ENCODE measurements at regions not wholly inside any gene's neighbourhood (a gene's known extent, or its start where the extent isn't known, plus 50 kb on each side); places are given as distances from the start of the nearest gene placed in this dataset.

DNA sequence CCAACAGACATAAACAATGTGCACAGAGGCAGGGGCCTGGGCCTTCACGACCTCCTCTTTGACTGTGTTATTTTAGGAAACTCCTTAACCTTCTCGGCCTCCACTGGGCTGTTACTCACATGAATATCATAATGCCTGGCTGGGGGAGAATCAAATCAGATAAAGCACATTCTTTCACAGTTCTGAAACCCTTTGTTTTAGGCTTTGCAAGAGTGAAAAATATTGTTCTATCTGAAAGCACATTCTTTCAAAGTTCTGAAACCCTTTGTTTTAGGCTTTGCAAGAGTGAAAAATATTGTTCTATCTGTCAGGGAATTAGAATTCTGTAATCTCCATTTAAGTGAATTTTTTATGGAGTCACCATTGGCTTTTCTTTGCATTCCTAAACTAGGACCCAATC, 50.7 kb upstream of the SYNDIG1 start:
- TF ChIP-seq, protein P1, sequence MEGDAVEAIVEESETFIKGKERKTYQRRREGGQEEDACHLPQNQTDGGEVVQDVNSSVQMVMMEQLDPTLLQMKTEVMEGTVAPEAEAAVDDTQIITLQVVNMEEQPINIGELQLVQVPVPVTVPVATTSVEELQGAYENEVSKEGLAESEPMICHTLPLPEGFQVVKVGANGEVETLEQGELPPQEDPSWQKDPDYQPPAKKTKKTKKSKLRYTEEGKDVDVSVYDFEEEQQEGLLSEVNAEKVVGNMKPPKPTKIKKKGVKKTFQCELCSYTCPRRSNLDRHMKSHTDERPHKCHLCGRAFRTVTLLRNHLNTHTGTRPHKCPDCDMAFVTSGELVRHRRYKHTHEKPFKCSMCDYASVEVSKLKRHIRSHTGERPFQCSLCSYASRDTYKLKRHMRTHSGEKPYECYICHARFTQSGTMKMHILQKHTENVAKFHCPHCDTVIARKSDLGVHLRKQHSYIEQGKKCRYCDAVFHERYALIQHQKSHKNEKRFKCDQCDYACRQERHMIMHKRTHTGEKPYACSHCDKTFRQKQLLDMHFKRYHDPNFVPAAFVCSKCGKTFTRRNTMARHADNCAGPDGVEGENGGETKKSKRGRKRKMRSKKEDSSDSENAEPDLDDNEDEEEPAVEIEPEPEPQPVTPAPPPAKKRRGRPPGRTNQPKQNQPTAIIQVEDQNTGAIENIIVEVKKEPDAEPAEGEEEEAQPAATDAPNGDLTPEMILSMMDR (IDR thresholded peaks at IDR 0.05): no peak
- TF ChIP-seq POLR2A (IDR thresholded peaks at IDR 0.05) (no peak), EP300 (IDR thresholded peaks at IDR 0.05) (no peak)

All from tibial nerve (tissue), 4 donors.